ENCODE measurements at regions not wholly inside any gene's neighbourhood (a gene's known extent, or its start where the extent isn't known, plus 50 kb on each side); places are given as distances from the start of the nearest gene placed in this dataset.

DNA sequence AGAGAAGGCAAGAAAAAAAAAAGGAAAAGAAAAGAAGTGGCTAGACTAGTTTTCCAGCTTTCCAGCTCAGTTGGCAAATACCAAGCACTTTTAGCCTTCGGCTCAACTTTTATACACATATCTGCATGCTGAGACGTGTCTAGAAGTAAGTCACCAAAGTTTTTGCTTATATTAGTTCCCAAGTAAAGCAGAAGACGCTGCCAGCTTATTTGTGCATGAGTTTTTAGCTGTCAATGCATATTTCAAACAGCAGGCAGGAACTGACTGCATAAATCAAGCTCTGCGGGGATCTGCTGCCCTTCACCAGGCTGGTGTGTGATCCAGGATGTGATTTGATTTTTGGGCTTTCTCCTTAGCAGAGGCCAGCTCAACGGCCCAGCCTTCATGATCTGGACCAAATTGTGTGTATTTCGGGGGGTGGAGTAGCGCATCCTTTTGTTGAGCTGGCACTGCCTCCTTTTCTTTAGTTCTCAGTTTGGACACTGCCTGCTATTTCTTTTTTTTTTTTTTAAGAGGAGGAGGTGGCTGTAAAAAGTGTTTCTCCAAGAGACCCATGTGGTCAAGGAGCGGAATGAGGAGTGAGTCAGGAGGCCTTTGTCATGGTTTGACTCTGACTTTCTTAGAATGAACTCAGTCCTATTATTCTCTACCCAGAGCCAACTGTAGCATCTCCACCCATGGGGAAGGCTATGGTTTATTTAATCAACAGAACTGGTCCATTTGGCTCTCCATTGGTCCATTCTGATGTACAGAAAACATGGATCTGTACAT lies 162.6 kb upstream of the XYLT1 start:
- peak; percentile 78 for DNase-seq

DNA sequence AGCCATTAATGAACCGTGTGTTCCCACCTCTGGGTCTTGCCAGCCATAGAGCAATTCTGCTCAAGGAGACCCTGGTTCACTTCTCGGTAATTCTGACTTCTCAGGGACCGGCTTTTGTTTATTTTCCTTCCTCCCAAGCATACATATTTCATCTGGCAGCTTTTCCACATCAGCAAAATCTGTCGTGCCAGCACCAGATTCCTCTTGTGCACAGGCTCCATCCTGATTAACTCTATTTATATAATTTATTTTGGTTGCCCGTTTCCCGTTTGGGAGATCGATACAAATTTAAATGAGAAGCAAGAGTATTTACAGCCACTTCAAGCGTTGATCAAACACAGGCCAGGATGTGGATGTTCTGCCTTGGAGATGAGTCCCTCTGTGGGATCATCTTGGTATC lies 161.9 kb upstream of the XYLT1 start:
- peak; percentile 16 for DNase-seq

DNA sequence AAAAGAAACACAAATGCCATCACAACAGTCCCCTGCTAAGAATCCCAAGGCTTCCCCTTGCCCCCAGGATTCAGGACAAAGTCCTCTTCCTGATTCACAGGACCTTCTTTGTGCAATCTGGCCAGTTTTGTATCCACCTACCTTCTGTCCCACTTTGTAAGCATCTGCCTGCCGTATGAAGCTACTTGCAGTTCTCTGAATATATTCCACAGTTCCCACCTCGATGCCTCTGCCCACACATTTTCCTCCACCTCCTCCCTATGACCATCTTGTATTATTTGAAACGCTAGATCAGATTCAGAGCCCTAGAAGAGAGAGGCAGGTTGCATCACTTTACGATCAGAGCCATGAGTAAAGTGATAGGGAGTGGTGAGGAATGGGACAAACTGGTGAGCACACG lies 159.2 kb upstream of the XYLT1 start:
- DNase-seq: no peak

DNA sequence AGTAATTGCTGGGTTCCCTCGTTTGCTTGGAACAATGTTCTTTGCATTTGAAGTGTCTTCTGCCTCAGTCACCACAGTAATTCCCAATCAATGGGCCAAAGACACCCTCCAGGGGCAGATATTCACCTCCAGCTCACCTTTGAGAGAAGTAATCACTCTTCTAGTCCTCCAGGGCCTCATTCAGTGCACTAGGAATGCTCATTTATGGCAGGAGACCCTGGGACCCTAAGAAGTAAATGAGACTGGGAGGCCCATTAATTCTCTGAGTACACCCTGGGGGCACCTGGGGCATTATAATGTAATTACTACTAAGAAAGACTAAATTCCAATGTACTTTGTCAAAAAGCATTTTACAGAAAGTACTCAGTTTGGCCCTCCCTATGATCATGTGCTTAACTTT lies 158.2 kb upstream of the XYLT1 start:
- no peak for DNase-seq

DNA sequence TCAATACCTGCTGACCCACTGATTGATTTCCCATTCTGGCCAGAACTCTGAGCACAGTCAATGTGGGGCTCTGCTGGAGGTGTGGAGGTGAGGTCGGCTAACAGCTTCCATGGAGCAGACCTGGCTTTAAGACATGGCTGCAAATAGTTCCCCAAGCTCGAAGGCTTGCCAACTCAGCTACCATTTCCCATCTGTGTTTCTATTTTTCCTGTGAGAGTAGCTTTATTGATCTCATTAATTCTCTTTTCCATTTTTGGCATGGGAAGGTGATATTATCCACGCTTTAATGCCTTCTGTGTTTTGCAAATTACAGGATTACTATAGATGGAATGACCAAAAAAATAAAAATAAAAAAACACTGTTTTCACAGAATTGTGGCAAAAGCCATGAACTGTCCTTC lies 151.6 kb upstream of the XYLT1 start:
- DNase-seq: no peak

DNA sequence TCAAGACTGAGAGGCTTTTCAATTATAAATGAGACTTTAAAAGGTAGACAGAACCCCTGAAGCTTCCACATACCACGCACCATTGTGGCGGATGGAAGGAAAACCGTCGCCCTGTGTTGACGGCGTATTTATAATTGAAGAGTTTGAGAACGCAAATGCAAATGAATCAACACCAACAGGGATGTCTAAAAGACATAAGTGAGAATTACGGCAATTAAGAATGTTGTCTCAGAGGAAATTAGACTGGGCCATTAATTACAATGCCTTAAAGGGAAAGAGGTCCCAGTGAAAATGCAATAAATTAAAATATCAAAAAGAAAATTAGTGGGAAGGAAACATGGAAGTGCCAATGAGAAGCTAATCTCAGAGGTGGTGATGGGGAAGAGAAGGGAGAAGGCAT lies 148.5 kb upstream of the XYLT1 start:
- no peak for DNase-seq

DNA sequence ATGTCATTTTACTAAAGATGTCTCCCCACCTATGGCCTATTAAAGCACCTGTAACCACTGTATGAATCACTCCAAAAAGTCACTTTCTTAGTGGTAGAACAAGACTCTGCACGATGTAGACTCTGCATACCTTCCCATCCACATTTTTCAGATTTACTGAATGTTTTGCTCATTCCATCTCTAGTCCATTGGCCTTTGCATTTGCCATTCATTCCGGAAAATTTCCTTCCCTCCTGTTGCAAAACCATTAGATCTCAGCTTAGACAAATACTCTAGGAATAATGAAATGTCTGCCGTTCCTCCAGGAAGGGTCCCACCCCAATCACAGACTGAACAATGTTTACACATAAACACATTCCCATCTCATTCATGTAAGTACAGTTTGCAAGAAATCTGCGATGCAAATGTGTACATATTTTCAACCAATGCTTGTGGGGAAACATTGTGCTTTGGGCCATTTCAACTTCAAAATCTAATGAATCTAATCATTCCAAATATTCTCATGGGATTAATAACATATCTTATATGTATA lies 146.3 kb upstream of the XYLT1 start:
- DNase-seq: no peak

DNA sequence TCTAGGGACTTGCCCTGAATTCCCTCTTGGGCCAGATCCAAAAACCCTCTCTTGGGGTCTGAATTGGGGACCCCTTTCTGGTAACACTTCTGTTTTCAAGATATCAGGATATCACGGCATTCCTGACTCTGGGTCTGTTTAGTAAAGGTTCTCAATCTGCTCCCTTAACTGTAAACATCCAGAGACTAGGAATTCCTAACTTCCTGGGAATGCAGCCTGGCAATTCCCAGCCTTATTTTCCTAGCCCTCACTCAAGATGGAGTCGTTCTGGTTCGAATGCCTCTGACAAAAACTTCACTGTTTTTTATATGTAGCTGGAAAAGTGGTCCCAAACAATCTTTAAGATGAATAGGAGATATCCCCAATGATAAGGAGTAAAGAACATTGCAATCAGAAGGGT lies 141.6 kb upstream of the XYLT1 start:
- no peak for DNase-seq

DNA sequence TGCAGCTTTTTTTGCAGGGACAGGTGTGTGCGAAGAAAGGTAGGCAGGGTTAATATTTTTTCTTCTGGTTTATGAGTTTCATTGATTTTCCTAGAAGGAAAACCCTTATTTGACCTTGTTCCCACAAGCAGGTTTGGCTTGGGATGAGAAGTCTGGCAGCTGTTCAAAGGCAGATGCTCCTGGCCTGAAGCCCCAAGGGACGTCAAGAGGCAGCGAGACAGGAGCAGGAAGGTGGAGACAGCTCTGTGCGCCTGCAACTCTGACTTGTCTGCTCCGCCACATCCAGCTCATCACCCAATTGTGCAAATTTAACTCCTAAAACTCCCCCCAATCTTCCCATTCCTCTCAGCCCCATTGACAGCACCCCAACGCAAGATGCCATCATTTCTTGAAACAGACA lies 136.8 kb upstream of the XYLT1 start:
- no peak for DNase-seq

DNA sequence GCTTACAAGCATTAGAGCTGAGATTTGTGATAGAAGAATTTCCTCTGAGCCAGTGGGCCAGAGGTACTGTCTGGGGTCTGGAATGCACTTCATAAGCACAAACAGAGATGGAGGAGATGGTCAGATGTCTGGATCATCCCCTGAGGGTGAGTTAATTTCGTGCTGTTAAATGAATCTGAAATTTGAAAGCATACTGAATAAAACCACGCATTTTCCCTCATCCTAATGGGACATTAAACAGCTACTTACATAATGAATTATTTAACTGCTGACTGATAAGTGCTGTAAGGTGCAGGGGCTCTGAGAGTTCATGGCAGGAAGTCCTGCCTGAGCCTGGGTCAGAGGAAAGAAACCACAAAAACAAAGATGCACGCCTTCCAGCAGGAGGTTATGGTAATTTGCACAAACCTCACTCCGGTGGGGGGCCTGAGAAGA lies 136.3 kb upstream of the XYLT1 start:
- DNase-seq: no peak

DNA sequence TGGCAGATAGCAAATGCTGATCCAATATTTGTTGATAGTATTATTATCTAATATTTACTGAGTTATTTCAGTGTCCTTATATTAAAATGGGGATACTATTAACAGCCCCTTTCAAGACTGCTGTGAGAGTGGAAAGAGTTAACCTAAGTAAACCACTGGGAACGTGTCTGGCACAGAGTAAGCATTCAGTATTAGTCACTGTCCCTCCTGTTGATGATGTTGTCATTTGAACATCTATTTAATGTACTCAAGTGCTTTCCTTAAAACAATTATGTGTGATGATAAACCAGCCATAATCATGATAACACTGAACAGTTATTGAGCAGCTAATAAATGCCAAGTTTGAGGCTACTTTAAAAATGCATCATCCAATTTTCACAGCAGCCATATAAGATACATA lies 135.7 kb upstream of the XYLT1 start:
- peak; percentile 36 for DNase-seq

DNA sequence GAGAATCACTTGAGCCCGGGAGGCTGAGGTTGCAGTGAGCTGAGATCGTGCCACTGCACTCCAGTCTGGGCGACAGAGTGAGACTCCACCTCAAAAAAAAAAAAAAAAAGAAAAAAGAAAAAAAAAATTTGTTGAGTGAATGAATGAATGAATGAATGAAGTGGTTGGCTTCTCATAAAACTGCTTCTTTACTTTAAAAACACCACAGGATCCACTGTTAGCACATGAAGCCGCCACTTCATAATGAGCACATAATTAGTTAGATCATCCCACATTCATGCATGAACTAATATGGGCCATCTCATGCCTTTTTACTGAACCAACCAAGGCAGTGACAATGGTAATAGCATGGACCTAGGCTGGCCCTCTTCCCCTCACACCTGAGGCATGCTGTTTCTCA lies 135.0 kb upstream of the XYLT1 start:
- no peak for DNase-seq

DNA sequence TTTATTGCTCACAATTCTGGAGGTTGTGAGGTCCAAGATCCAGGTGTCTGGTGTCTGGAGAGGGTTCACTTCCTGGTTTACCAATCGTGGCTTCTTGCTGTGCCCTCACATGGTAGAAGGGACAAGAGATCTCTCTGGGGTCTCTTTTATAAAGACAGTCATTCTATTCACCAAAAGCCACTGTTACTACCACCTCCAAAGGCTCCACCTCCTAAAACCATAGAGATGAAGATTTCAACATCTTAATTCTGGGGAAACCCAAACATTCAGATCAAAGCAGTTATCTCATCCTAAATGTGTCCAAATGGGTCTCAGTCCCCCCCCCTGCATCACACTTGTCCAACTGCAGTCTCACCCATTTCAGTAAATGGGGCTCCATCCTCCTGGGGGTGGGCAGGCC lies 132.9 kb upstream of the XYLT1 start:
- no peak for DNase-seq

DNA sequence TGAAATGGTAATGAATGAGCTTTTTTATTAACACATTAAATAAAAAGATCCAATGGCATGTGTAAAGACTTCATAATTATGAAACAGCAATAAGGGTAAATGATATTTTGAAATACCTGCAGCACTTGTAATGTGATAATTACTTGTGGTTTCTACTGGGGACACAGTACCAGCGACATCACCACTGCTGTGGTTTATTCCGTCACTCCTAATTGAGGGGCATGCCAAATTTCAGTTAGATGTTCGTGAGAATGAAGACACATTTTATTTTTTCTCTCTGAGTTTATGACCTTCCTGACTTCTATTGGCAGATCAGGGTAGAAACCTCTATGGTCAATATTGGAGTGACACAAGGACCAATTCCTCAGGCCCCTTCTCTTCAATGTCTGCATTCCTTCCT lies 131.9 kb upstream of the XYLT1 start:
- DNase-seq: no peak

DNA sequence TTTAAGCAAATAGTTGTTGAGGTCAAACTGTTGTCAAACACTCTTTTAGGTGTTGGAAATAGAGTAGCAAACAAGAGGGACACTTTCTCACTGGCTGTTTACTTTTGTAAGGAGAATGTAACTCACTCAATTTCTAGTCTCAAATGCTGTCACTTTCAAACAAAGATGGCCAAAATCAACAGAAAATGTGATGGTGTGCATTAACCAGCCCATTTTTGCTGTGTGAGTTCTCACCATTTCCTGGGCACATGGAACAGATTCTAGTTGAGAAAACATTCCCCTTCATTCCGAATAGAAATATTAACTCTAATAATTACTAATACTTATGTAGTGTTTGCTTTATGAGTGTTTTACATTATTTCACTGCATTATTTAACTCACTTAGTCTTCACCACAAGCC lies 128.2 kb upstream of the XYLT1 start:
- DNase-seq: no peak

DNA sequence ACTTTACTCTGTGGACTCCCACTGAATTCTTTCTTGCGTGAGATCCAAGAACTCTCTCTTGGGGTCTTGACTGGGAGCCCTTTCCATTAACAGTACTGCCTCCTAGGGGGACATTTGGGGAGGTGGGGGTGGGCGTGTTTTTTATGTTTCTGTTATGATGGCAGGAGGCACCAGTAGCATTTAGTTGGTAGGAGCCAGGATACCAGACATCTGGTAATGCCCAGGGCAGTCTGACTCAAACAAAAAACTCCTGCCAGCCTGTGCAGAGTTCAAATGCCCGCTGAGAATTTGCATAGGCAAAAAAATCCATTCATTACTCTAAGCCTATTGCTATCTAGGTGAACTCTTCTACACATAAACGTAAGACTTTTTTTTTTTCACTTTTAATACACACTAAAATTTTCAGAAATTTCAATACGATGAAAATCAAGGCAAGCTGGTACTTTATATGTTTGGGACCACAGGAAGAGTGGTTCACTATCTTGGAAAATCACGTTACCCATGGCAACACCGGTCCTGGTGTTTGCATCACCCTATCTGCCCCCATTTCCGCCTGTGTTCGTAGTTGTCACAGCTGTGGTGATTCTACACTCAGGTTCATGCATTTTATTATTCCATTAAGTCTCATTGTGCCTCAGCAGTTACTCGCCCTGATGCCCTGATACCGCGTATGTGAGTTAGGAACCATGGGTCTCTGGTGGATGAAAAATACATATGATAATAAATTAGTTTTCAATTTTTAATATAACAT lies 121.1 kb upstream of the XYLT1 start:
- DNase-seq: no peak

DNA sequence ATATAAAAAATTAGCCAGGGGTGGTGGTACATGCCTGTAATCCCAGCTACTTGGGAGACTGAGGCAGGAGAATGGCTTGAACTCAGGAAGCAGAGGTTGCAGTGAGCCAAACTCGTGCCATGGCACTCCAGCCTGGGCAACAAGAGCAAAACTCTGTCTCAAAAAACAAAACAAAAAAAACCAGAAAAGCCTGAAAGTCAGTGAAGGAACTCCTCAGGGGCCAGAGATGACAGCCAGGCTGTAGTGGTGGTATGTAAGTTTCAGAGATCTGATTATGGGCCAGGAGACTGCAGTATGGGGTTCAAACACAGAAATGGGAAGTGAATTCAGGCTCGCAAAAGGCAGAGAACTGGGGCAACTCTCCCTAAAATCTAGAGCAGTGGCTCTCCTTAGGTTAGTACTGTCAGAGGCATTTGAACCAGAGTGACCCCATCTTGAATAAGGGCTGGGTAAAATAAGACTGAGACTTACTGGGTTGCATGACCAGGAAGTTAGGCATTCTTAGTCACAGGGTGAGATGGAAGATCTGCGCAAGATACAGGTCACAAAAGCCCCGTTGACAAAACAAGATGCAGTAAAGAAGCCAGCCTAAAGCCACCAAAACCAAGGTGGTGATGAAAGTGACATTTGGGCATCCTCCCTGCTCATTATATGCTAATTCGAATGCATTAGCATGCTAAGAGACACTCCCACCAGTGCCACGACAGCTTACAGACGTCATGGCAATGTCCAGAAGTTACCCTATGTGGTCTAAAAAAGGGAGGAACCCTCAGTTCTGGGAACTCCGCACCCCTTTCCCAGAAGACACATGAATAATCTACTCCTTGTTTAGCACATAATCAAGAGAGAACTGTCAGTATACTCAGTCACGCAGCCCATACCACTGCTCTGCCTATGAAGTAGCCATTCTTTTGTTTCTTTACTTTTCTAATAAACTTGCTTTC lies 120.2 kb upstream of the XYLT1 start:
- DNase-seq: no peak

DNA sequence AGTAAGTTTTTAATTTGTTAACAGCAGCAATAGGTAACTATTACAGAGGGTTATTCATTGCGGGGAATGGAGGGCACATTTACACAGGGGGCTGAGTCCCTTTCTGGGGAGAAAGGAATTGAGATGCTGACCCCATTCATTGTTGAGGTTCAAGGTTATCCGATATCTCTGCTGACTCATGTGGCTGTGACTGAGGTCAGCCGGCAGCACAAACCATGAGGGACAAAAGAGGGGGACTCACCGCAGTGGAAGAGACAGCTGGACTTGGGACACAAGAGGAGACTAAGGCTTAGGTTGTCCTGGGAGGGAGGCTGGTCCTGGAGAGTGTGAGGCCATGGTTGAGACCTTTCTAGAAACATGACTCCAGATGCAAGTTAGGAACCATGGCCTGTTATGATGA lies 119.1 kb upstream of the XYLT1 start:
- DNase-seq: no peak

DNA sequence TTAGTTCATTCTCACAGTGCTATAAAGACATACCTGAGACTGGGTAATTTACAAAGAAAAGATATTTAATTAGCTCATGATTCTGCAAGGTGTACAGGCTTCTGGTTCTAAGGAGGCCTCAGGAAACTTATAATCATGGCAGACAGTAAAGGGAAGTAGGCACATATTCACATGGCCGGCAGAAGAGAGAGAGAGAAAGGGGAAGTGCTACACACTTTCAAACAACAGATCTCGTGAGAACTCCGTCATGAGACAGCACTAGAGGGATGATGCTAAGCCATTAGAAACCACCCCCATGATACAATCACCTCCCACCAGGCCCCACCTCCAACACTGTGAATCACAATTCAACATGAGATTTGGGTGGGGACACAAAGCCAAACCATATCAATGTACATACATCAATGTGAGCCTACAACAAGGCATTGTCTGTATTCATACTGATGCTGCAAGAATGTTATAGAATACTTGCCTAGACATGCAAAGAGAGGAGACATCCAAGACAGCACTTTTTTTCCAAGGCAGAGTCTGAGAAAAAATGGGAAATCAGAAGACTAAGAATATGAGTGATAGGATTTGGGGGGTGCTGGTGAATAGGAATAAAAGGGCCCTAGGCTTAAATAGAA lies 114.8 kb upstream of the XYLT1 start:
- no peak for DNase-seq

DNA sequence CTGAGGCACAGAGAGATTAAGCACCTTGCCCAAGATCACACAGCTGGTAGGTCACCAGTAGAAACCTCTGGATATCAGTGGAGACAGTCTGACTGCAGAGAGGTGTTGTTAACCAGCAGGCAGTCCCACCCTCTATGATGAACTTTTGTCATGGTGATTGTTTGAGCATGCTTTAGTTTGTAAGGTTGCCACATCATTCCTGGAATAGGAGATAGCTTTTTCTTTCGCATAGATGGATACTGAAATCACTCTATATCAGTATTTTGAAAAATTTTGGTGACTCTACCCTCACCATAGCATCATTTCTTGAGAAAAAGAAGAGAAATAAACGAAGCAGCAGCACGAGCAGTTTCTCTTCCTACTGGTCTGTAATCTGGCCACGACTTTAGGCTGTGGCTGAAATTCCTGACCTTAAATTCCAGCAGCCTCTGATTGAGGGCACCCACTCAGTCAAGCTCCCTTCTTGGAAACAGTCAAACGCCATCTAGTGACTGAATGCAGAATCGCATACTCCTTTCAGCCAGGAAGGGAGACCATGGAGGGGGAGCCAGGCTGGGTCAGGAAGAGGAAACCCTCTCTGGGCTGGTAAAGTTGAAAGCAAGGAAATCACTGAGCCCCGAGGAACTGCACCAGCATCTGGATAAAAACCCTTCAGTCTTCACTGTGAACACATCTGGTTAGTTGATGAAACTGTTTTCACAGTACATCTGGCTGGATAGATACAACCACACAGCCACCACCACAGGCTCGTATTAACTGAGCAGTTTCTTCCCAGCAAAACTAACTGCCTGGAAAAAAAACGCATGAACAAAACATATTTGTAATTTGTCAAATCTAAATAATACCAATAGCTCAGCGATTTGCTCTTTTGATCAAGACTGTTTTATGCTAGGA lies 108.5 kb upstream of the XYLT1 start:
- DNase-seq: peak; percentile 86

DNA sequence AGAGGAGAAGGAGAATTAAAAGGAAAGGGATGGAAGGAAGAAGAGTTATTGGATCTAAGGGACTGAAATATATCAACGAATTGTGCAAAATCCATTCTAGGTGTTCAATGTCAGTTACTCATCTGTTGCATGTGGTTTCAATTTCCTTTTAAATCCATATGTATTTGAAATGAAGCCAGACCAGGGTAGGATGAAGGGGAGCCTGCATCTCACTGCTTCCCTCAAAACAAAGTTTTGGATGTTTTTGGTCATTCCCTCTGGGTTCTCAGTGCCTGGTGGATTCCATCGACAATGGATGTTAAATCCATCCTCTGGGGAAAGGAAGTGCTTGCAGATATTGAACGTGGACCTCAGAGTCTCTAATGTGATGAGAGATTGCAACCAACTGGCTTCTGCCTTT lies 103.5 kb upstream of the XYLT1 start:
- no peak for DNase-seq

Measured in fibroblast of skin of back (primary cell).